Spleen (tissue), 7 donors: ENCODE measurements at regions not wholly inside any gene's neighbourhood (a gene's known extent, or its start where the extent isn't known, plus 50 kb on each side); places are given as distances from the start of the nearest gene placed in this dataset.

Source experiments
- CTCF ChIP-seq, 11 experiments: fragments of 200-600 bp in 7 of 11; fragments of 450-650 bp in 4 of 11; sonication (generic) in 4 of 11; IDR thresholded peaks in 8 of 11; conservative IDR thresholded peaks in 3 of 11; 1 replicate in 7 of 11; 2 replicates in 4 of 11; pipeline versions ENCODE4 v1.4.0 to v1.8.0; 2016 to 2021; ENCODE audit warnings: antibody characterized with exemption in 11 of 11, inconsistent platforms in 4 of 11, mild to moderate bottlenecking in 1 of 11
- POLR2A ChIP-seq, 3 donors: fragments of 450-650 bp; IDR thresholded peaks; one replicate each; pipeline ENCODE4 v1.5.1; 2017; ENCODE audit warnings: antibody characterized with exemption in 3 of 3, mild to moderate bottlenecking in 1 of 3
- donor health status: DM: no; HTN: no; CAD: no; lungs with moderate emphysema.
- donor health status: DM: no; HTN: no; CAD: no.
- donor health status: DM: no; HTN: no; CAD: no.

- TF ChIP-seq CTCF (IDR thresholded peaks at IDR 0.05 in 8 of 11, conservative IDR thresholded peaks at IDR 0.05 in 3 of 11) (no peak), POLR2A (IDR thresholded peaks at IDR 0.05) (no peak)
Observed at GRCh38 chr1:163414778-163415177, 93.0 kb downstream of the NUF2 start.
